Medulla oblongata (tissue), 1 donor: ENCODE measurements at regions not wholly inside any gene's neighbourhood (a gene's known extent, or its start where the extent isn't known, plus 50 kb on each side); places are given as distances from the start of the nearest gene placed in this dataset.
"Not testable (repeated sequence)": the region's sequence is repeated elsewhere in the genome, so short reads cannot be mapped to it uniquely, and the experiment has no call there.

Source experiments
- DNase-seq: peaks from one replicate; pipeline ENCODE4 v3.0.0-alpha.2; 2015; ENCODE audit errors: extremely low spot score

- no peak for DNase-seq
These were observed 407.2 kb upstream of the CLINT1 start for GRCh38 chr5:158265931-158266700.

- no peak for DNase-seq
These were observed 406.4 kb upstream of the CLINT1 start for GRCh38 chr5:158265346-158265745.

GRCh38 chr5:158264264-158264663, 405.3 kb upstream of the CLINT1 start:
- no peak for DNase-seq

- no peak for DNase-seq
These were observed 402.9 kb upstream of the CLINT1 start for GRCh38 chr5:158261674-158262367.

GRCh38 chr5:158256096-158256495, 397.2 kb upstream of the CLINT1 start:
- DNase-seq, result no peak

- DNase-seq, result no peak
These were observed 396.7 kb upstream of the CLINT1 start for GRCh38 chr5:158255609-158256008.

GRCh38 chr5:158246661-158247060, 387.7 kb upstream of the CLINT1 start:
- DNase-seq, result no peak

- no peak for DNase-seq
These were observed 386.6 kb upstream of the CLINT1 start for GRCh38 chr5:158245513-158245912.

- no peak for DNase-seq
These were observed 385.9 kb upstream of the CLINT1 start for GRCh38 chr5:158244882-158245281.

- no peak for DNase-seq
These were observed 377.8 kb upstream of the CLINT1 start for GRCh38 chr5:158236511-158237335.

GRCh38 chr5:158235159-158235547, 376.2 kb upstream of the CLINT1 start:
- no peak for DNase-seq

- peak; percentile 13 for DNase-seq
These were observed 375.6 kb upstream of the CLINT1 start for GRCh38 chr5:158234323-158235158.

GRCh38 chr5:158233735-158234322, 374.9 kb upstream of the CLINT1 start:
- peak; percentile 15 for DNase-seq

GRCh38 chr5:158227314-158227713, 368.4 kb upstream of the CLINT1 start:
- DNase-seq, result not testable (repeated sequence)

- no peak for DNase-seq
These were observed 367.6 kb upstream of the CLINT1 start for GRCh38 chr5:158226496-158226895.

GRCh38 chr5:158224253-158224652, 365.3 kb upstream of the CLINT1 start:
- DNase-seq, result peak; percentile 60

- no peak for DNase-seq
These were observed 364.2 kb upstream of the CLINT1 start for GRCh38 chr5:158223054-158223600.

- DNase-seq, result no peak
These were observed 354.0 kb upstream of the CLINT1 start for GRCh38 chr5:158212917-158213316.

GRCh38 chr5:158212237-158212636, 353.3 kb upstream of the CLINT1 start:
- no peak for DNase-seq

- DNase-seq, result no peak
These were observed 350.4 kb upstream of the CLINT1 start for GRCh38 chr5:158209219-158209908.
